ENCODE measurements at regions not wholly inside any gene's neighbourhood (a gene's known extent, or its start where the extent isn't known, plus 50 kb on each side); places are given as distances from the start of the nearest gene placed in this dataset.

DNA sequence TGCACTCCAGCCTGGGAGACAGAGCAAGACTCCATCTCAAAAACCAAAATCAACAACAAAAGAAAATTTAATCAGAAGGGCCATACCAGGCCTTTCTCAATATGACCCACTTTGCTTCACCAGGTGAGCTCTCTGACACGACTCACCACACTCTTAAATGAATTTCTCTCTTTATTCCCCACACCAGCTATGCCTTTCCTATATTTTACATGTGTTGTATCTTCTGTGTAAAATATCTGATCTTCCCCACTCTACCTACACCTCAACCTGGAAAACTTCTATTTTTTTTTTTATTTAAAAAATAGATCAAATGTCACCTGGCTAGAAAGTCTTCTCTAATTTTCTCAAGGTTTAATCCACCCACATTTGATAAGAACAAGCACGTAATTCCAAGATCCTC is 77.6 kb upstream of the SLC39A8 start:
- TF ChIP-seq, protein P1, sequence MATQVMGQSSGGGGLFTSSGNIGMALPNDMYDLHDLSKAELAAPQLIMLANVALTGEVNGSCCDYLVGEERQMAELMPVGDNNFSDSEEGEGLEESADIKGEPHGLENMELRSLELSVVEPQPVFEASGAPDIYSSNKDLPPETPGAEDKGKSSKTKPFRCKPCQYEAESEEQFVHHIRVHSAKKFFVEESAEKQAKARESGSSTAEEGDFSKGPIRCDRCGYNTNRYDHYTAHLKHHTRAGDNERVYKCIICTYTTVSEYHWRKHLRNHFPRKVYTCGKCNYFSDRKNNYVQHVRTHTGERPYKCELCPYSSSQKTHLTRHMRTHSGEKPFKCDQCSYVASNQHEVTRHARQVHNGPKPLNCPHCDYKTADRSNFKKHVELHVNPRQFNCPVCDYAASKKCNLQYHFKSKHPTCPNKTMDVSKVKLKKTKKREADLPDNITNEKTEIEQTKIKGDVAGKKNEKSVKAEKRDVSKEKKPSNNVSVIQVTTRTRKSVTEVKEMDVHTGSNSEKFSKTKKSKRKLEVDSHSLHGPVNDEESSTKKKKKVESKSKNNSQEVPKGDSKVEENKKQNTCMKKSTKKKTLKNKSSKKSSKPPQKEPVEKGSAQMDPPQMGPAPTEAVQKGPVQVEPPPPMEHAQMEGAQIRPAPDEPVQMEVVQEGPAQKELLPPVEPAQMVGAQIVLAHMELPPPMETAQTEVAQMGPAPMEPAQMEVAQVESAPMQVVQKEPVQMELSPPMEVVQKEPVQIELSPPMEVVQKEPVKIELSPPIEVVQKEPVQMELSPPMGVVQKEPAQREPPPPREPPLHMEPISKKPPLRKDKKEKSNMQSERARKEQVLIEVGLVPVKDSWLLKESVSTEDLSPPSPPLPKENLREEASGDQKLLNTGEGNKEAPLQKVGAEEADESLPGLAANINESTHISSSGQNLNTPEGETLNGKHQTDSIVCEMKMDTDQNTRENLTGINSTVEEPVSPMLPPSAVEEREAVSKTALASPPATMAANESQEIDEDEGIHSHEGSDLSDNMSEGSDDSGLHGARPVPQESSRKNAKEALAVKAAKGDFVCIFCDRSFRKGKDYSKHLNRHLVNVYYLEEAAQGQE (IDR thresholded peaks at IDR 0.05; ENCODE audit: insufficient read depth in 1 of 2, low read depth in 2 of 2, low read length in 1 of 2) = no peak
- TF ChIP-seq, protein P2, sequence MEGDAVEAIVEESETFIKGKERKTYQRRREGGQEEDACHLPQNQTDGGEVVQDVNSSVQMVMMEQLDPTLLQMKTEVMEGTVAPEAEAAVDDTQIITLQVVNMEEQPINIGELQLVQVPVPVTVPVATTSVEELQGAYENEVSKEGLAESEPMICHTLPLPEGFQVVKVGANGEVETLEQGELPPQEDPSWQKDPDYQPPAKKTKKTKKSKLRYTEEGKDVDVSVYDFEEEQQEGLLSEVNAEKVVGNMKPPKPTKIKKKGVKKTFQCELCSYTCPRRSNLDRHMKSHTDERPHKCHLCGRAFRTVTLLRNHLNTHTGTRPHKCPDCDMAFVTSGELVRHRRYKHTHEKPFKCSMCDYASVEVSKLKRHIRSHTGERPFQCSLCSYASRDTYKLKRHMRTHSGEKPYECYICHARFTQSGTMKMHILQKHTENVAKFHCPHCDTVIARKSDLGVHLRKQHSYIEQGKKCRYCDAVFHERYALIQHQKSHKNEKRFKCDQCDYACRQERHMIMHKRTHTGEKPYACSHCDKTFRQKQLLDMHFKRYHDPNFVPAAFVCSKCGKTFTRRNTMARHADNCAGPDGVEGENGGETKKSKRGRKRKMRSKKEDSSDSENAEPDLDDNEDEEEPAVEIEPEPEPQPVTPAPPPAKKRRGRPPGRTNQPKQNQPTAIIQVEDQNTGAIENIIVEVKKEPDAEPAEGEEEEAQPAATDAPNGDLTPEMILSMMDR (IDR thresholded peaks at IDR 0.05) = no peak
- no peak for TF ChIP-seq POLR2AphosphoS5 (IDR thresholded peaks at IDR 0.05; ENCODE audit: low read depth, low read length)
